Panc1 (cell line): ENCODE measurements at regions not wholly inside any gene's neighbourhood (a gene's known extent, or its start where the extent isn't known, plus 50 kb on each side); places are given as distances from the start of the nearest gene placed in this dataset.
A peak's percentile ranks its signal among the peaks of the same experiment; 100 is the strongest.

Source experiments
- ATAC-seq: fragments of 200-7000 bp; cut with Tn5 transposase; 2 replicates; pipeline ENCODE4 v1.9.1; 2020; ENCODE audit warnings: mild to moderate bottlenecking, moderate library complexity
- BruUV-seq: library from RNA; stranded (reverse); fragments of 400-500 nt; replicated peaks from 2 replicates; lab custom pipeline; 2021; lab: Mats Ljungman, UMichigan
- CTCF ChIA-PET: fragments of 300-600 bp; sonication (Branson Sonifier 250); formaldehyde crosslinking; loops from one replicate; lab custom pipeline; 2022; ENCODE audit warnings: antibody characterized with exemption; lab: Charles Lee
- POLR2A ChIA-PET: fragments of 300-600 bp; sonication (Branson Sonifier 250); formaldehyde crosslinking; loops from one replicate; lab custom pipeline; 2022; ENCODE audit warnings: antibody characterized with exemption; lab: Charles Lee
- DNase-seq: peaks from one replicate; pipeline ENCODE4 v3.0.0-alpha.2; 2010; ENCODE audit warnings: low read depth, low spot score
- H3K27ac ChIP-seq: 2 replicates; pipeline ENCODE4 v1.5.1; 2011; ENCODE audit warnings: mild to moderate bottlenecking, low read length, inconsistent platforms
- H3K27me3 ChIP-seq: fragments of 200-500 bp; sonication (Bioruptor generic); 2 replicates; pipeline ENCODE4 v1.6.0; 2014; ENCODE audit warnings: low read length, inconsistent platforms; ENCODE audit not compliant: control insufficient read depth, insufficient read depth
- H3K36me3 ChIP-seq: fragments of 200-500 bp; sonication (Bioruptor generic); 2 replicates; pipeline ENCODE4 v1.5.1; 2014; ENCODE audit warnings: inconsistent platforms, mild to moderate bottlenecking, low read length, moderate library complexity; ENCODE audit not compliant: control insufficient read depth, insufficient read depth
- H3K4me1 ChIP-seq: 2 replicates; pipeline ENCODE4 v1.5.1; 2011; ENCODE audit warnings: inconsistent platforms, mild to moderate bottlenecking, low read length, moderate library complexity; ENCODE audit not compliant: control insufficient read depth, insufficient read depth
- H3K4me3 ChIP-seq, 2 experiments: 2 replicates each; pipeline ENCODE4 v1.5.1; 2011 to 2012; ENCODE audit warnings: low read depth in 2 of 2, low read length in 2 of 2, mild to moderate bottlenecking in 2 of 2, inconsistent platforms in 1 of 2, moderate library complexity in 1 of 2
- H3K9me3 ChIP-seq: fragments of 200-500 bp; sonication (Bioruptor generic); 2 replicates; pipeline ENCODE4 v1.5.1; 2014; ENCODE audit warnings: low read depth, mild to moderate bottlenecking, inconsistent platforms, low read length, moderate library complexity; ENCODE audit not compliant: control insufficient read depth, insufficient read depth
- CTCF ChIP-seq: fragments of 450-650 bp; IDR thresholded peaks from 2 replicates; pipeline ENCODE4 v1.5.1; 2017; ENCODE audit warnings: mild to moderate bottlenecking
- POLR2AphosphoS5 ChIP-seq: IDR thresholded peaks from 2 replicates; pipeline ENCODE4 v1.6.1; 2012; ENCODE audit warnings: mild to moderate bottlenecking, low read depth, low read length, moderate library complexity
- REST ChIP-seq, 2 experiments: IDR thresholded peaks; 2 replicates each; pipeline ENCODE4 v1.6.1; 2011 to 2012; ENCODE audit warnings: low read depth in 2 of 2, control low read depth in 1 of 2, low read length in 1 of 2, mild to moderate bottlenecking in 1 of 2, moderate library complexity in 1 of 2; ENCODE audit not compliant: insufficient read depth in 1 of 2
- SIN3A ChIP-seq: IDR thresholded peaks from 2 replicates; pipeline ENCODE4 v1.6.1; 2012; ENCODE audit warnings: low read depth, mild to moderate bottlenecking, low read length, moderate library complexity, borderline replicate concordance; ENCODE audit not compliant: insufficient read depth
- TCF7L2 ChIP-seq: IDR thresholded peaks from 2 replicates; pipeline ENCODE4 v1.6.1; 2011; ENCODE audit warnings: mild to moderate bottlenecking, low read depth, low read length, inconsistent platforms
- in situ Hi-C: cut with HindIII; loops from 2 replicates; pipeline ENCODE4 v1.10.0; 2016; ENCODE audit warnings: low sequenced_read_pairs, low pct_unique_long_range_greater_than_20kb
- intact Hi-C: fragments of 100-400 bp; cut with micrococcal nuclease; formaldehyde crosslinking; loops from one replicate; pipeline ENCODE4 v1.10.0; 2022; ENCODE audit not compliant: unreplicated experiment

- DNase-seq (no peak), ATAC-seq (no peak)
- POLR2A ChIA-PET, result no interaction called here
- intact Hi-C loops, result no loop called here
- no peaks in the 10 kb centered on the region for H3K9me3 ChIP-seq
- H3K4me3 ChIP-seq, result no peak overlapping the region
- H3K27me3 ChIP-seq, result no peaks in the 10 kb centered on the region
- H3K4me1 ChIP-seq, result no peaks in the 10 kb centered on the region
- CTCF ChIA-PET, result no interaction called here
- TF ChIP-seq REST (IDR thresholded peaks at IDR 0.05; ENCODE audit: insufficient read depth in 1 of 2, low read depth in 2 of 2, low read length in 1 of 2), result peak in 1 of 2 experiments; percentile 73; a peak in 3 of 4 replicates
- no peak for TF ChIP-seq TCF7L2
- no peak for TF ChIP-seq POLR2AphosphoS5
- no peak overlapping the region for H3K27ac ChIP-seq
- BruUV-seq, result no TSS peak
- H3K36me3 ChIP-seq, result no peaks in the 10 kb centered on the region
- in situ Hi-C loops, result no loop called here
These were observed 472.2 kb upstream of the DCC start for GRCh38 chr18:51867767-51868166.

- Histone ChIP-seq H3K27me3 (no peaks in the 10 kb centered on the region), H3K27ac (no peak overlapping the region), H3K36me3 (no peaks in the 10 kb centered on the region), H3K4me3 (no peak overlapping the region), H3K4me1 (no peaks in the 10 kb centered on the region), H3K9me3 (no peaks in the 10 kb centered on the region)
- no TSS peak for BruUV-seq
- no peak for ATAC-seq
- DNase-seq, result no peak
- intact Hi-C loops, result no loop called here
- no peak for TF ChIP-seq CTCF
- in situ Hi-C loops, result no loop called here
- ChIA-PET CTCF (no interaction called here), POLR2A (no interaction called here)
These were observed 461.3 kb upstream of the DCC start for GRCh38 chr18:51878724-51879123.

- Histone ChIP-seq H3K36me3 (no peaks in the 10 kb centered on the region), H3K9me3 (no peaks in the 10 kb centered on the region), H3K4me1 (no peaks in the 10 kb centered on the region), H3K27ac (no peak overlapping the region), H3K4me3 (no peak overlapping the region), H3K27me3 (no peaks in the 10 kb centered on the region)
- ChIA-PET POLR2A (no interaction called here), CTCF (no interaction called here)
- intact Hi-C loops (no loop called here), in situ Hi-C loops (no loop called here)
- no peak for DNase-seq
- BruUV-seq, result no TSS peak
- no peak for TF ChIP-seq TCF7L2
- TF ChIP-seq POLR2AphosphoS5, result no peak
- TF ChIP-seq CTCF, result no peak
- TF ChIP-seq SIN3A, result no peak
- TF ChIP-seq REST (IDR thresholded peaks at IDR 0.05; ENCODE audit: insufficient read depth in 1 of 2, low read depth in 2 of 2, low read length in 1 of 2), result no peak
- ATAC-seq, result no peak
These were observed 460.7 kb upstream of the DCC start for GRCh38 chr18:51879329-51879728.
